HG02759 (cell line): ENCODE measurements at regions not wholly inside any gene's neighbourhood (a gene's known extent, or its start where the extent isn't known, plus 50 kb on each side); places are given as distances from the start of the nearest gene placed in this dataset.

Source experiments
- ATAC-seq: cut with Tn5 transposase; IDR thresholded peaks from one replicate; pipeline ENCODE4 v1.9.1; 2021; ENCODE audit warnings: mild to moderate bottlenecking, moderate library complexity; ENCODE audit not compliant: unreplicated experiment

GRCh38 chr7:45235905-45236304 is 78.3 kb downstream of the RAMP3 start:
- no peak for ATAC-seq

DNA sequence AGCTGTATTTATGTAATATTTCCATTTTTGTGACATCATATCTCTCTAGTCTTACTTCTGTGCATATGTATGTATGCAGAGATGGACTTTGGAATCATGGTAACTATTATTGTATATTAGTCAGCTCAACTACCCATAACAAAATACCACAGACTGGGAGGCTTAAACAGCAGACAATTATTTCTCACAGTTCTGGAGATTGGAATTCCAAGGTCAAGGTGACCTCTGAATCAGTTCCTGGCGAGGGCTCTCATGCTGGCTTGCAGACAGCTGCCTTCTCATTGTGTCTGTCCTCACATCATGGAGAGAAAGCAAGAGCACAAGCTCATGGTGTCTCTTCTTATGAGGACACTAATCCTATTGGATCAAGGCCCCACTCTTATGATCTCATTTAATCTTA is 79.1 kb downstream of the RAMP3 start:
- ATAC-seq: no peak

DNA sequence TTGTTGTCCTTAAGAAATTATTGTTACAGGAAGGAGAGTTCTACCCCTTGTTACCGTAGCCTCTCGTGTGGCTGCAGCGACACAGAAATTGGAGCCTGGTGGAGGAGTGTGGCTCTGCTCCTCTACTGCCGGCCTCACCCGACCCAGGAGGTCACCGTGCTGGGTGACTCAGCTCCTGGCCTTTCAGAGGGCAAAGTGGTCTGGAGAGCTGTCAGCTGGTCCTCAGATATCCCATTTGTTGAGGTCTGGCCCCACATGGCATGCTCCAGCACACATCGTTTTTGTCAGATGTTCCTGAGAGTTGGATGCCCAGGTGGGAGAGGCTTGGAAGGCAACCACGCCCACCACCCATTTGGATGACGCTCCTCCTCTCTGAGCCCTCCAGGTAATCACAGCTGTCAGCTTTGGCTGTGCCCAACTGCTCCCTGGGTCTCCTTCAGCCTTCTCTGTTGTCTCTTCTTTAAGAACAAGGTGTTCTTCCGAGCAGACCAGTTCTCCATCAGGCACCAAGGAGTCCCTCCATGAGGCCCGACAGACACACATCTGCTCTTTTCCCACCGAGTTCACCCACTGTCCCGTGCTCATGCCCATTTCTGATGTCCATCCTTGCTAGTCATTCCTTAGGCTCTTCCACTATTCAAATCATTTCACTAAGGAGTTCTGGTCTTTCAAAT is 80.3 kb downstream of the RAMP3 start:
- ATAC-seq: no peak

DNA sequence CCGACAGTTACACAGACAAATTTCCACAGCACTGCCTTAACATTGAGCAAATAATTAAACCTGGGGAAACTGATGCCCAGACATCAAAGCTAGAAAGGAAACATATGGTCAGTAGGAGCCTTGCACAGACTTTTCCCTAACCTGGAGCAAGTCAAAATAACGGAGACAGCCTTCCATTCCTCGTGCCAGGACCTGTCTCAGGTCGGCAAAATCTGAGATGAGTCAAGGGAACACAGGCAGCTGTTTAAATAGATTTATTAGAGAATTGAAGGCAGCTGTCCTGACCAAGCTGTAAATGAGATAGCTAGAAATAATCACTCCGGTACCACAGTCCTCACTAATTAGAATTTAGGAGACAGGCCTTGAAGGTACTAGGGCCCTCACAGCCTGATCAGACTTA is 81.2 kb downstream of the RAMP3 start:
- ATAC-seq: no peak

DNA sequence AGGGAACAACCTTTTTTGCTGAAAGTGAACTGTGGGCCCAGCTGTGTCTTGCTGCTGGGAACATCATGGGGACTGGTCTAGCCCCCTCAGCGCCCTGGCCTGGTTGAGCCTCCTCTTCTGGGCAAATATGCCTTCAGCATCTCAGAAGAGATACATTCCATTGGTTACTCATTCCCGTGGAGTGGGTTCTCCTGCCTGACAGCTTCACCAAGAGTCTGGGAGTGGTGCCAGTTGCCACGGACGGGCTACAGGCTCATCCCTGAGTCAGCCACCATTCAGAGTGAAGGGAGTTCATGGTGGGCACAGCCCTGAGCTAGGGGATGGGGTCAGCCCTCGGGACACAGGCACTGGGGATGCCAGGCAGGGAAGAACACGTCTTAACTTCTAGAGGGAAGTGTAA is 81.9 kb downstream of the RAMP3 start:
- no peak for ATAC-seq

GRCh38 chr7:45240273-45240771 is 82.7 kb downstream of the RAMP3 start:
- ATAC-seq: no peak

DNA sequence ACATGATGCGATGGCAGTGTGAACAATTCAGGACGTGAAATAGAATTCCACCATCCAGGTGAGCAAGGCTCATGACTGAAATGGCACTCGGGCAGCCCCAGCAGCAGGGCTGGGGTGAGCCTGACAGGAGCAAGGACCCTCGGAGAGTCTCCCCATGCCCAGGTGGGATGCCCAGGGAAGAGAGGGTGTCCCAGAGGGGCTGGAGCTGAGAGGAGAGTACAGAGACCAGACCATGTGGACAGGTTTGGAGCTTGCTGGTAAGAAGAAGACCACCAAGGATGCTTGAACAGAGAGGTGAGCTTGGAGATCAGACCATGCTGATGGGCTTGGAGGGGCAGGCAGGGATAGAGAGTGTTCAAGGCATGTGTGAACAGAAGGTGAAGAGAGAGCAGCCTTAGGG is 83.3 kb downstream of the RAMP3 start:
- ATAC-seq: no peak

GRCh38 chr7:45241339-45242109 is 83.9 kb downstream of the RAMP3 start:
- no peak for ATAC-seq

- ATAC-seq: no peak
Observed at GRCh38 chr7:45242261-45242660, 84.7 kb downstream of the RAMP3 start.

GRCh38 chr7:45242698-45243097 is 85.1 kb downstream of the RAMP3 start:
- no peak for ATAC-seq

- ATAC-seq: no peak
Observed at GRCh38 chr7:45244981-45245380, 87.4 kb downstream of the RAMP3 start.

- no peak for ATAC-seq
Observed at GRCh38 chr7:45246339-45246738, 88.7 kb downstream of the RAMP3 start.

DNA sequence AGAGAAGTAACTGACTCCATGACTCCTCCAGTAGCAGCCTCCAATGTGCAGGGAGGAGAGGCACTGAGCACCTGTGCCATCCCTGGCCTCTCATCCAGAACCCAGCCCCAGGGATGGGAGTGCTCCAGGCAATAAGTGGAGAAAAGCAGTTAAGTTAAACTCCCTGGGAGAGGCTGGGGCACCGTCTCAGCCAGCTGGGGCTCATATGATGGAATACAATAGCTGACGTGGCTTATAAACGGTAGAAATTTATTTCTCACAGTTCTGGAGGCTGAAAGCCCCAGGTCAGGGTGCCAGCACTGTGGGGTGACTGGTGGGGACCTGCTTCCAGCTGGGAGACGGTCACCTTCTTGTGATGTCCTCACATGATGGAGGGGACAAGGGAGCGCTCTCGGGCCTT is 94.7 kb downstream of the RAMP3 start:
- ATAC-seq: no peak

GRCh38 chr7:45252857-45253256 is 95.3 kb downstream of the RAMP3 start:
- ATAC-seq: no peak

DNA sequence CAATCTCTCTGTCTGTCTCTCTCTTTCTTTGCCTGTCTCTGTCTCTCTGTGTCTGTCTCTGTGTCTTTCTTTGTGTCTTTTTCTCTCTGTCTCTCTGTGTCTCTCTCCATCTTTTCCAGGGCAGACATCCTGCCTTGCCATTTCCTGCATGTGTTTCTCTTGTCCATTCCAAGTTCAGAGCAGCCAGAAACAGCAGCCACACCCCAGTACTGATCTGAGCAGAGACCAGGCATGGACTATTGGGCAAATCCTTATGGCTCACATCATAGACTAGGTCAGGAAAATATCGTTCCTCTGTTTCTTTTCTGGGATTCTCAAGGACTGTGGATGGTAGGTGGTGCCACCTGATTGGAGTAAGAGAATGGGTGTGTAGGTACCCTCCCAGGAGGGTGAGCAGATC is 95.8 kb downstream of the RAMP3 start:
- no peak for ATAC-seq

GRCh38 chr7:45255187-45255586 is 97.6 kb downstream of the RAMP3 start:
- ATAC-seq: no peak

GRCh38 chr7:45256309-45256708 is 98.7 kb downstream of the RAMP3 start:
- no peak for ATAC-seq

DNA sequence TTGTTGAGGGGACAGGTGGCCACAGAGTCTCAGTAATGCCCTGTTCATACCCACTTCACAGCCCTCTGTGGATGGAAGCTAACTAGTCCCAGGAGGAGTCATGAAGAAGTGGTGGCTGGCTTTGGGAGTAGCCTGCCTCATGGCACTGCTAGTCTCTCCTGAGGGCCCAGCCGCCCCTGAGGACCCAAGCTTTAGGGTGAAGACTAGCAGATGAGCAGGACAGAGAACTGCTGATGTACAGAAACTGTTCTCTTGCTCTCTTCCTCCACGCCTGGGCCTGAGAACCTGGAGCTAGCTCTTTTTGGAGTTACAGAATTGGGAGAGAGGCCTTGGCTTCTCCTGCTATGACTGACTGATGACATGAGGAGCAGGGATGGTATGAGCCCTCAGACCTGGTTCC is 99.2 kb downstream of the RAMP3 start:
- ATAC-seq: no peak

DNA sequence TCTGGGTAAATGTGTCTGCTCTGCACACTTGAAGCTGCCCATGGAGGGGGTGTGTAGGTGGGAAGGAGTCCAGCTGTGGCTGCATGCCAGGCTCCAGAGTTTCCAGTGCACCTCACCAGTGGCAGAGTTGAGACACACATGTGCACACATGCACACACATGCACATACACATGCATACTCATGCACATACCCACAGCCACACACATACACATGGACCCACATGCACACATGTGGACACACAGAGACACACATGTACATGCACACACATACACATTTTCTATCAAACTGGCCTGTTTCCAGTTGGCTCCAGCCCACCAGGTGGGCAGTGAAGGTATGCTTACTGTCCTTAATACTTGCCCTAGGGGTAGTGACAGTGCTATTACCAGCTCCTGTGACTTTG is 99.7 kb downstream of the RAMP3 start:
- ATAC-seq: no peak

DNA sequence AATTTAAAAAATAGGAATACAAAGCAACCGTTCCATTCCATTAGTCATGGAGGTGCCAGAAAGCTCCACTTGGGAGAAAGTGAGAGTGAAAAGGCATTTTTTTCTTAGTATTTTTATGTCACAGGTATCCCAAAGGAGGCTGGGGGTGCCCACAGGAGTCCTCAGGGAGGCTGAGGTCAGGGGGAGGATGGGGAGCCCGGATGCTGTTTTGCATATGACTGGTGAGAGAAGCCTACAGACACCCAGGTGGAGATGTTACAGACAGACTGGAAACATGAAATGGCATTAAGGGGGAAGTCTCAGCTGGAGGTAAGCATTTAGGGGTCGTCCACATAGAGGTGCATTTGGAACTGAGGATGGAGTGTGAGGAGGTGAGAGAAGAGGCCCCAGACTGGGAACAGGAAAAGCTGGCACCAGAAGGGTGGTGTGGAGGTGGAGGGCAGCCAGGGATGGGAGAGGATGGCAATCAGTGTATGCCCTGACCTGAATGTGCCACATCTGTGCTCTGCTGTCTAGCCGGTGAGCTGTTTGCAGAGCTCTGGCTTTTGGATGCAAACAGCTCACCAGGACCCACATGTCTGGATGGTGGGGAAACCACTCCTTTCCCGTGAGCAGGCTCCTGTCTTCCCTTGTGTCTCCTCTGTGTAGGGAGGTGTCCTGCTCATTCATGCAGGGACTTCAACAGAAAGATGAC is 101.1 kb downstream of the RAMP3 start:
- ATAC-seq: no peak

GRCh38 chr7:45259227-45259596 is 101.6 kb downstream of the RAMP3 start:
- no peak for ATAC-seq
